Keratinocyte (primary cell): ENCODE measurements at regions not wholly inside any gene's neighbourhood (a gene's known extent, or its start where the extent isn't known, plus 50 kb on each side); places are given as distances from the start of the nearest gene placed in this dataset.

ENCODE experiments used
- DNase-seq: peaks from one replicate; pipeline ENCODE4 v3.0.0-alpha.2; 2011; ENCODE audit warnings: low read depth, missing footprints, low spot score
- FAIRE-seq: peaks from 2 replicates; lab custom pipeline; 2011; peaks lifted over from hg19 to GRCh38; lab: Jason Lieb, UNC
- H2AFZ ChIP-seq: 2 replicates; pipeline ENCODE4 v1.6.0; 2012; ENCODE audit warnings: low read length, control low read depth, inconsistent platforms; ENCODE audit not compliant: control insufficient read depth
- H3K27ac ChIP-seq: 2 replicates; pipeline ENCODE4 v1.5.1; 2011; ENCODE audit warnings: low read length; ENCODE audit not compliant: control insufficient read depth, insufficient read depth
- H3K27me3 ChIP-seq: 3 replicates; pipeline ENCODE4 v1.6.0; 2011; ENCODE audit warnings: low read length; ENCODE audit not compliant: control insufficient read depth, insufficient read depth; ENCODE audit errors: extremely low read depth
- H3K36me3 ChIP-seq, 2 experiments: 2 replicates in 1 of 2; 3 replicates in 1 of 2; pipeline ENCODE4 v1.5.1; 2011; ENCODE audit warnings: low read length in 2 of 2, mild to moderate bottlenecking in 1 of 2; ENCODE audit not compliant: control insufficient read depth in 2 of 2, insufficient read depth in 2 of 2; ENCODE audit errors: extremely low read depth in 1 of 2
- H3K4me1 ChIP-seq: 3 replicates; pipeline ENCODE4 v1.5.1; 2011; ENCODE audit warnings: low read length; ENCODE audit not compliant: control insufficient read depth, insufficient read depth; ENCODE audit errors: extremely low read depth
- H3K4me2 ChIP-seq: 3 replicates; pipeline ENCODE4 v1.6.0; 2011; ENCODE audit warnings: low read depth, low read length; ENCODE audit not compliant: control insufficient read depth, insufficient read depth; ENCODE audit errors: extremely low read depth
- H3K4me3 ChIP-seq, 3 experiments: fragments of 200-600 bp in 1 of 3; sonication (generic) in 1 of 3; 2 replicates in 2 of 3; 3 replicates in 1 of 3; pipeline ENCODE4 v1.5.1; 2011 to 2016; ENCODE audit warnings: low read length in 3 of 3, mild to moderate bottlenecking in 3 of 3, control low read depth in 2 of 3, inconsistent platforms in 1 of 3, low read depth in 1 of 3, mixed read lengths in 1 of 3, mixed run types in 1 of 3, moderate library complexity in 1 of 3; ENCODE audit not compliant: control insufficient read depth in 2 of 3, insufficient read depth in 2 of 3; ENCODE audit errors: extremely low read depth in 1 of 3
- H3K79me2 ChIP-seq: 2 replicates; pipeline ENCODE4 v1.6.0; 2012; ENCODE audit warnings: low read length; ENCODE audit not compliant: control insufficient read depth, insufficient read depth
- H3K9ac ChIP-seq: 3 replicates; pipeline ENCODE4 v1.6.0; 2011; ENCODE audit warnings: low read length; ENCODE audit not compliant: control insufficient read depth, insufficient read depth; ENCODE audit errors: extremely low read depth
- H3K9me1 ChIP-seq: 3 replicates; pipeline ENCODE4 v1.6.0; 2011; ENCODE audit warnings: low read length; ENCODE audit not compliant: control insufficient read depth, insufficient read depth; ENCODE audit errors: extremely low read depth
- H3K9me3 ChIP-seq: 2 replicates; pipeline ENCODE4 v1.5.1; 2012; ENCODE audit warnings: low read depth, low read length; ENCODE audit not compliant: control insufficient read depth
- H4K20me1 ChIP-seq: 3 replicates; pipeline ENCODE4 v1.6.0; 2011; ENCODE audit warnings: low read length; ENCODE audit not compliant: control insufficient read depth, insufficient read depth; ENCODE audit errors: extremely low read depth
- EZH2 ChIP-seq: IDR thresholded peaks from one replicate; pipeline ENCODE4 v1.6.1; 2012; ENCODE audit warnings: inconsistent platforms, mild to moderate bottlenecking, low read length, moderate library complexity
- dilution Hi-C: fragments of 300-500 bp; cut with MboI; formaldehyde crosslinking; loops from one replicate; pipeline ENCODE4 v1.7.0; 2020; ENCODE audit warnings: low sequenced_read_pairs; ENCODE audit not compliant: extremely low pct_ligation_motif_present
- TF ChIP-seq, protein P1 (sequence below), 3 experiments: IDR thresholded peaks in 1 of 3; conservative IDR thresholded peaks in 1 of 3; optimal IDR thresholded peaks in 1 of 3; 2 replicates in 2 of 3; 3 replicates in 1 of 3; pipeline versions ENCODE3 to v1.5.1; 2011; ENCODE audit warnings: low read length in 3 of 3, mild to moderate bottlenecking in 3 of 3, moderate library complexity in 2 of 3, control low read depth in 1 of 3, inconsistent platforms in 1 of 3; ENCODE audit not compliant: insufficient read depth in 2 of 3; ENCODE audit errors: extremely low read depth in 1 of 3

DNA sequence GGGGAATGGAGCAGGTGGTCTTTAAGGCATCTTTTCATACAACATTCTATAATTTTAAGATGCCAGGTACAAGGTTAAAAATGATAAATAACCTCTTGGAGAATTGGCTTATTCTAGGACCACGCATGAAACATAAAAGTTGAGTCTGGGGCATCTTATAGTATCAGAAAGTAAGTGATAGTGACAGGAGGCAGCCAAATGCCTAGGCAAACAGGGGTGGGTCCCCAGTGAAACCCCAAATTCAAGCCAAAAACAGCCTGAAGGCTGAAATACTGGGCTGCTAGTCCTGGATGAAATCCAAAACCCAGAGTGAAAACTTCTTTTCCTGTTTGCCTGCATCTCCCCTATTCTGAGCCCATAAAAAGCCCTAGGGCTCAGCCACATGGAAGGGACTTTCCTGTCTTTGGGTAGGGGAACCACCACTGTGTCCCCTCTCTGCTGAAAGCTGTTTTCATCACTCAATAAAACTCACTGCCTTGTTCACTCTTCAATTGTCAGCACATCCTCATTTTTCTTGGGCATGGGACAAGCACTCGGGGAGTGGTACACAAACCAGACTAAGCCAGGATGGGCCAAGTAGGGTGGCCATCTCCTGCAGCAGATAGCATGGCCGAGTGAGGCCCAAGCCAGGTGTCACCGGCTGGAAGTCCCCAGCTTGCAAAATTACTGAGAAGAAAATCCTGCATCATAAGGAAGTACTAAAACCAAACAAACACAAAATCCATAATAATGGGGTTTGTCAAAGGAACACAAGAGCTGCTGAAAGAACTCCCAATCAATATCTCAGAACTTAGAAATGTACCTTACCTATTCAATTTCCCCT lies 241.6 kb upstream of the GALNT17 start:
- H3K4me1 ChIP-seq: no peaks in the 10 kb centered on the region
- H3K36me3 ChIP-seq: no peaks in the 10 kb centered on the region
- no peak overlapping the region for H3K4me2 ChIP-seq
- H4K20me1 ChIP-seq: no peaks in the 10 kb centered on the region
- no peaks in the 10 kb centered on the region for H3K9me3 ChIP-seq
- H3K4me3 ChIP-seq: no peak overlapping the region
- no peak for DNase-seq
- H3K79me2 ChIP-seq: no peaks in the 10 kb centered on the region
- TF ChIP-seq EZH2: no peak
- TF ChIP-seq, protein P1, sequence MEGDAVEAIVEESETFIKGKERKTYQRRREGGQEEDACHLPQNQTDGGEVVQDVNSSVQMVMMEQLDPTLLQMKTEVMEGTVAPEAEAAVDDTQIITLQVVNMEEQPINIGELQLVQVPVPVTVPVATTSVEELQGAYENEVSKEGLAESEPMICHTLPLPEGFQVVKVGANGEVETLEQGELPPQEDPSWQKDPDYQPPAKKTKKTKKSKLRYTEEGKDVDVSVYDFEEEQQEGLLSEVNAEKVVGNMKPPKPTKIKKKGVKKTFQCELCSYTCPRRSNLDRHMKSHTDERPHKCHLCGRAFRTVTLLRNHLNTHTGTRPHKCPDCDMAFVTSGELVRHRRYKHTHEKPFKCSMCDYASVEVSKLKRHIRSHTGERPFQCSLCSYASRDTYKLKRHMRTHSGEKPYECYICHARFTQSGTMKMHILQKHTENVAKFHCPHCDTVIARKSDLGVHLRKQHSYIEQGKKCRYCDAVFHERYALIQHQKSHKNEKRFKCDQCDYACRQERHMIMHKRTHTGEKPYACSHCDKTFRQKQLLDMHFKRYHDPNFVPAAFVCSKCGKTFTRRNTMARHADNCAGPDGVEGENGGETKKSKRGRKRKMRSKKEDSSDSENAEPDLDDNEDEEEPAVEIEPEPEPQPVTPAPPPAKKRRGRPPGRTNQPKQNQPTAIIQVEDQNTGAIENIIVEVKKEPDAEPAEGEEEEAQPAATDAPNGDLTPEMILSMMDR (optimal IDR thresholded peaks at IDR 0.05 in 1 of 3, IDR thresholded peaks at IDR 0.05 in 1 of 3, conservative IDR thresholded peaks at IDR 0.05 in 1 of 3; ENCODE audit: extremely low read depth in 1 of 3, insufficient read depth in 2 of 3, low read length in 3 of 3): no peak
- no peak overlapping the region for H2AFZ ChIP-seq
- no peak overlapping the region for H3K9ac ChIP-seq
- dilution Hi-C loops: no loop called here
- no peaks in the 10 kb centered on the region for H3K27me3 ChIP-seq
- H3K9me1 ChIP-seq: no peaks in the 10 kb centered on the region
- no peak for FAIRE-seq
- H3K27ac ChIP-seq: no peak overlapping the region

DNA sequence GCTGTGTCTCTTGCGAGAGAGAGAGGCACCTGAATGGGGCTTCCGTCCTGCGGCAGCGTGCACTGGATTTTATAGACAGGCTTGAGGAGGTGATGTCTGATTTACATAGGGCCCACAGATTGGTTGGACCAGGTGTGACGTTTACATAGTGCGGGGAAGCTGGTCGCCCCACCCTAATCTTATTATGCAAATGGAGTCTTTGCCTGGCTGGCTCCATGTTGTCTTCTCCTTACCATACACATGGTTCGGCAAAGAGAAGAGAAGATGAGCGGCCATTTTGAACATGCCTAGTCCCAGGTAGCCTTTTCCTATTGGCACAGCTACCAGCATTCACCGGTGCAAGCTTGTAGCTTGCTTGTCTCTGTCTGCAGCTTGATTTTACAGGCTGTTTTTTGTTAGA lies 238.5 kb upstream of the GALNT17 start:
- Histone ChIP-seq H3K9me1 (no peaks in the 10 kb centered on the region), H2AFZ (no peak overlapping the region), H3K36me3 (no peaks in the 10 kb centered on the region), H4K20me1 (no peaks in the 10 kb centered on the region), H3K4me1 (no peaks in the 10 kb centered on the region), H3K9ac (no peak overlapping the region), H3K79me2 (no peaks in the 10 kb centered on the region), H3K27me3 (no peaks in the 10 kb centered on the region), H3K9me3 (no peaks in the 10 kb centered on the region), H3K4me3 (no peak overlapping the region), H3K4me2 (no peak overlapping the region), H3K27ac (no peak overlapping the region)
- dilution Hi-C loops: no loop called here
- FAIRE-seq (no peak), DNase-seq (no peak)
- TF ChIP-seq EZH2: no peak
- TF ChIP-seq, protein P1 (optimal IDR thresholded peaks at IDR 0.05 in 1 of 3, IDR thresholded peaks at IDR 0.05 in 1 of 3, conservative IDR thresholded peaks at IDR 0.05 in 1 of 3; ENCODE audit: extremely low read depth in 1 of 3, insufficient read depth in 2 of 3, low read length in 3 of 3): no peak
